Left ventricle myocardium inferior (tissue), 1 donor: ENCODE measurements at regions not wholly inside any gene's neighbourhood (a gene's known extent, or its start where the extent isn't known, plus 50 kb on each side); places are given as distances from the start of the nearest gene placed in this dataset.

Experiments
- DNase-seq: peaks from one replicate; pipeline ENCODE4 v3.0.0-alpha.2; 2020
- H3K27ac ChIP-seq: fragments of 200-600 bp; replicated peaks from 2 replicates; pipeline ENCODE4 v1.8.0; 2021
- H3K27me3 ChIP-seq: fragments of 200-600 bp; 2 replicates; pipeline ENCODE4 v1.8.0; 2021; ENCODE audit warnings: low read depth
- H3K36me3 ChIP-seq: fragments of 200-600 bp; 2 replicates; pipeline ENCODE4 v1.8.0; 2021
- H3K4me1 ChIP-seq: fragments of 200-600 bp; 2 replicates; pipeline ENCODE4 v1.8.0; 2021
- H3K4me3 ChIP-seq: fragments of 200-600 bp; 2 replicates; pipeline ENCODE4 v1.8.0; 2021; ENCODE audit warnings: mild to moderate bottlenecking, moderate library complexity
- H3K9me3 ChIP-seq: fragments of 200-600 bp; replicated peaks from 2 replicates; pipeline ENCODE4 v1.8.0; 2021
- intact Hi-C: fragments of 100-400 bp; cut with micrococcal nuclease; formaldehyde crosslinking; loops from one replicate; pipeline ENCODE4 v1.11.0; 2022
- TF ChIP-seq, protein P1 (sequence below): fragments of 200-600 bp; IDR thresholded peaks from 2 replicates; pipeline ENCODE4 v1.8.0; 2021; ENCODE audit warnings: antibody characterized with exemption, mild to moderate bottlenecking, borderline replicate concordance
- donor health status: DM: no; HTN: yes; CAD: no; lungs with severe emphysema.

- Histone ChIP-seq H3K4me1 (no peaks in the 10 kb centered on the region), H3K9me3 (no peaks in the 10 kb centered on the region), H3K27me3 (no peaks in the 10 kb centered on the region), H3K36me3 (no peaks in the 10 kb centered on the region), H3K4me3 (no peak overlapping the region), H3K27ac (no peak overlapping the region)
- TF ChIP-seq, protein P1, sequence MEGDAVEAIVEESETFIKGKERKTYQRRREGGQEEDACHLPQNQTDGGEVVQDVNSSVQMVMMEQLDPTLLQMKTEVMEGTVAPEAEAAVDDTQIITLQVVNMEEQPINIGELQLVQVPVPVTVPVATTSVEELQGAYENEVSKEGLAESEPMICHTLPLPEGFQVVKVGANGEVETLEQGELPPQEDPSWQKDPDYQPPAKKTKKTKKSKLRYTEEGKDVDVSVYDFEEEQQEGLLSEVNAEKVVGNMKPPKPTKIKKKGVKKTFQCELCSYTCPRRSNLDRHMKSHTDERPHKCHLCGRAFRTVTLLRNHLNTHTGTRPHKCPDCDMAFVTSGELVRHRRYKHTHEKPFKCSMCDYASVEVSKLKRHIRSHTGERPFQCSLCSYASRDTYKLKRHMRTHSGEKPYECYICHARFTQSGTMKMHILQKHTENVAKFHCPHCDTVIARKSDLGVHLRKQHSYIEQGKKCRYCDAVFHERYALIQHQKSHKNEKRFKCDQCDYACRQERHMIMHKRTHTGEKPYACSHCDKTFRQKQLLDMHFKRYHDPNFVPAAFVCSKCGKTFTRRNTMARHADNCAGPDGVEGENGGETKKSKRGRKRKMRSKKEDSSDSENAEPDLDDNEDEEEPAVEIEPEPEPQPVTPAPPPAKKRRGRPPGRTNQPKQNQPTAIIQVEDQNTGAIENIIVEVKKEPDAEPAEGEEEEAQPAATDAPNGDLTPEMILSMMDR, result no peak
- DNase-seq, result no peak
- intact Hi-C loops, result no loop called here
These were observed 728.0 kb downstream of the CDH9 start for GRCh38 chr5:26310415-26310814.

- DNase-seq, result no peak
- TF ChIP-seq, protein P1, result no peak
- intact Hi-C loops, result no loop called here
- H3K4me3 ChIP-seq, result no peak overlapping the region
- no peaks in the 10 kb centered on the region for H3K36me3 ChIP-seq
- H3K9me3 ChIP-seq, result no peaks in the 10 kb centered on the region
- H3K27ac ChIP-seq, result no peak overlapping the region
- no peaks in the 10 kb centered on the region for H3K4me1 ChIP-seq
- H3K27me3 ChIP-seq, result no peaks in the 10 kb centered on the region
These were observed 742.8 kb downstream of the CDH9 start for GRCh38 chr5:26295541-26295940.

DNA sequence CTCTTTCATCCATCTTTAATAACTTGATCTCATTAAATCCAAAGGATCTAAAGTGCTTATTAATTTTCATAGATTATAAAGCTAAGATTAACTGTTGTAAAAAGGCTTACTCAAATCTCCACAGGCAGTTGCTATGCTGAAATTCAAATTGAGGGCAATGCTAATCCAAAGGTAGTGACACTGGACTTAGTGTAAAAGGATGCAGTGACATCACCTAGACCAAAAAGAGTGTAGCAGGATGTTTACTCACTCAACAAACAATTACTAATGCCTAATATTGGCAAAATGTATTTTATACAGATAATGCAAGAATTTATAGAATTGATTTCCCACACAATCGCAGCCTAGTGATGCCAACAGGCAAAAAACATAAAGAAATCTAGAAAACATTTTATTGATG, 756.2 kb downstream of the CDH9 start:
- H3K27me3 ChIP-seq, result no peaks in the 10 kb centered on the region
- DNase-seq, result no peak
- H3K36me3 ChIP-seq, result no peaks in the 10 kb centered on the region
- no peaks in the 10 kb centered on the region for H3K4me1 ChIP-seq
- H3K4me3 ChIP-seq, result no peak overlapping the region
- H3K9me3 ChIP-seq, result peaks cover 4% of the 10 kb centered on the region
- TF ChIP-seq, protein P1, result no peak
- intact Hi-C loops, result no loop called here
- no peak overlapping the region for H3K27ac ChIP-seq

- no peaks in the 10 kb centered on the region for H3K4me1 ChIP-seq
- TF ChIP-seq, protein P1, result no peak
- H3K36me3 ChIP-seq, result no peaks in the 10 kb centered on the region
- H3K27me3 ChIP-seq, result no peaks in the 10 kb centered on the region
- peaks cover 6% of the 10 kb centered on the region for H3K9me3 ChIP-seq
- no peak overlapping the region for H3K27ac ChIP-seq
- no peak for DNase-seq
- no peak overlapping the region for H3K4me3 ChIP-seq
- intact Hi-C loops, result no loop called here
These were observed 760.3 kb downstream of the CDH9 start for GRCh38 chr5:26278078-26278477.

GRCh38 chr5:26259081-26259480, 779.3 kb downstream of the CDH9 start:
- Histone ChIP-seq H3K4me3 (no peak overlapping the region), H3K4me1 (no peaks in the 10 kb centered on the region), H3K27me3 (no peaks in the 10 kb centered on the region), H3K36me3 (no peaks in the 10 kb centered on the region), H3K9me3 (peaks cover 43% of the 10 kb centered on the region), H3K27ac (no peak overlapping the region)
- TF ChIP-seq, protein P1, result no peak
- intact Hi-C loops, result no loop called here
- no peak for DNase-seq

DNA sequence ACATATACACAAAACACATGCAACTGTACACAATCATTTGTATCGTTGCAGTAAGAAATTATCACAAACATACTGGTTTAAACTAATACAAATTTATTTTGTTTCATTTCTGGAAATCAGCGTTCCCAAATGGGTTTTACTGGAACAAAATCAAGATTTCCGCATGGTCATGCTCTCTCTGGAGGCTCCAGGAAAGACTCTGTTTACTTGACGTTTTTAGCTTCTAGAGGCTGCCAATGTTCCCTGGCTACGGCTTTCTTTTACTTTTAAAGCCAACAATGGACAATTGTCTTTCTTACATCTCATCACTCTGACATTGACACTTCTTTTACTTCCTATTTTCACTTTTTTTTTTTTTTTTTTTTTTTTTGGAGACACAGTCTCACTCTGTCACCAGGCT, 793.1 kb downstream of the CDH9 start:
- Histone ChIP-seq H3K27ac (no peak overlapping the region), H3K36me3 (no peaks in the 10 kb centered on the region), H3K4me1 (no peaks in the 10 kb centered on the region), H3K4me3 (no peak overlapping the region), H3K27me3 (no peaks in the 10 kb centered on the region), H3K9me3 (peaks cover 3% of the 10 kb centered on the region)
- TF ChIP-seq, protein P1, result no peak
- DNase-seq, result no peak
- intact Hi-C loops, result no loop called here
